H9 (cell line): ENCODE measurements at regions not wholly inside any gene's neighbourhood (a gene's known extent, or its start where the extent isn't known, plus 50 kb on each side); places are given as distances from the start of the nearest gene placed in this dataset.

Experiments used
- DNase-seq: peaks from one replicate; pipeline ENCODE4 v3.0.0-alpha.2; 2017
- H2AFZ ChIP-seq: one replicate; pipeline ENCODE4 v1.6.1; 2013; ENCODE audit warnings: mild to moderate bottlenecking, low read length, control low read depth, moderate library complexity
- H2AK5ac ChIP-seq: 2 replicates; pipeline ENCODE4 v1.6.1; 2013; ENCODE audit warnings: low read length, control low read depth, mixed read lengths; ENCODE audit not compliant: insufficient read length
- H2BK120ac ChIP-seq: one replicate; pipeline ENCODE4 v1.6.1; 2013; ENCODE audit warnings: low read depth, mild to moderate bottlenecking, low read length, control low read depth, inconsistent platforms; ENCODE audit not compliant: poor library complexity, severe bottlenecking
- H2BK12ac ChIP-seq: 2 replicates; pipeline ENCODE4 v1.6.1; 2013; ENCODE audit warnings: low read length, control low read depth, mixed read lengths, low read depth; ENCODE audit not compliant: insufficient read length
- H2BK15ac ChIP-seq: 2 replicates; pipeline ENCODE4 v1.6.1; 2013; ENCODE audit warnings: low read depth, low read length, control low read depth
- H2BK20ac ChIP-seq: one replicate; pipeline ENCODE4 v1.6.1; 2013; ENCODE audit warnings: low read depth, mild to moderate bottlenecking, low read length, control low read depth, inconsistent platforms; ENCODE audit not compliant: poor library complexity, severe bottlenecking
- H2BK5ac ChIP-seq: 2 replicates; pipeline ENCODE4 v1.6.1; 2013; ENCODE audit warnings: low read length, control low read depth, mixed read lengths; ENCODE audit not compliant: insufficient read length
- H3K14ac ChIP-seq: 2 replicates; pipeline ENCODE4 v1.6.1; 2013; ENCODE audit warnings: low read length, control low read depth; ENCODE audit not compliant: insufficient read depth
- H3K18ac ChIP-seq: 2 replicates; pipeline ENCODE4 v1.6.1; 2013; ENCODE audit warnings: low read depth, mild to moderate bottlenecking, mixed read lengths, low read length, control low read depth; ENCODE audit not compliant: insufficient read length
- H3K23ac ChIP-seq: 2 replicates; pipeline ENCODE4 v1.6.1; 2013; ENCODE audit warnings: low read length, control low read depth, mixed read lengths, low read depth; ENCODE audit not compliant: insufficient read length
- H3K23me2 ChIP-seq: 2 replicates; pipeline ENCODE4 v1.6.1; 2013; ENCODE audit warnings: low read depth, mild to moderate bottlenecking, mixed read lengths, low read length, control low read depth; ENCODE audit not compliant: insufficient read length, poor library complexity, severe bottlenecking
- H3K27ac ChIP-seq: 2 replicates; pipeline ENCODE4 v1.5.1; 2013; ENCODE audit warnings: low read length, control low read depth, mixed read lengths, low read depth; ENCODE audit not compliant: insufficient read length
- H3K27me3 ChIP-seq: 2 replicates; pipeline ENCODE4 v1.6.1; 2013; ENCODE audit warnings: low read length, control low read depth, inconsistent platforms; ENCODE audit not compliant: insufficient read depth
- H3K4ac ChIP-seq: 2 replicates; pipeline ENCODE4 v1.6.1; 2013; ENCODE audit warnings: low read depth, mild to moderate bottlenecking, control low read depth, inconsistent platforms, low read length, moderate library complexity
- H3K4me1 ChIP-seq: 2 replicates; pipeline ENCODE4 v1.6.1; 2013; ENCODE audit warnings: low read length, control low read depth, inconsistent platforms; ENCODE audit not compliant: insufficient read depth
- H3K4me2 ChIP-seq: 2 replicates; pipeline ENCODE4 v1.6.1; 2013; ENCODE audit warnings: low read length, control low read depth, mixed read lengths; ENCODE audit not compliant: insufficient read length, insufficient read depth
- H3K56ac ChIP-seq: 2 replicates; pipeline ENCODE4 v1.6.1; 2013; ENCODE audit warnings: low read depth, mild to moderate bottlenecking, mixed read lengths, low read length, control low read depth; ENCODE audit not compliant: insufficient read length
- H3K79me1 ChIP-seq: 2 replicates; pipeline ENCODE4 v1.6.1; 2013; ENCODE audit warnings: low read depth, mild to moderate bottlenecking, moderate library complexity, low read length, control low read depth, inconsistent platforms; ENCODE audit not compliant: insufficient read depth, poor library complexity, severe bottlenecking
- H3K79me2 ChIP-seq: 2 replicates; pipeline ENCODE4 v1.6.1; 2013; ENCODE audit warnings: low read length, control low read depth, inconsistent platforms; ENCODE audit not compliant: insufficient read depth
- H3K9ac ChIP-seq: 2 replicates; pipeline ENCODE4 v1.6.1; 2013; ENCODE audit warnings: low read length, control low read depth, mixed read lengths; ENCODE audit not compliant: insufficient read length; ENCODE audit errors: extremely low read depth
- H3K9me3 ChIP-seq: one replicate; pipeline ENCODE4 v1.6.1; 2013; ENCODE audit warnings: low read depth, low read length, inconsistent platforms; ENCODE audit not compliant: control insufficient read depth
- H3T11ph ChIP-seq: one replicate; pipeline ENCODE4 v1.6.1; 2013; ENCODE audit warnings: mild to moderate bottlenecking, low read length, control low read depth, inconsistent platforms
- H4K20me1 ChIP-seq: one replicate; pipeline ENCODE4 v1.6.1; 2013; ENCODE audit not compliant: control insufficient read depth, insufficient read length, insufficient read depth
- H4K5ac ChIP-seq: 2 replicates; pipeline ENCODE4 v1.6.1; 2013; ENCODE audit warnings: low read depth, mild to moderate bottlenecking, mixed read lengths, low read length, control low read depth; ENCODE audit not compliant: insufficient read length
- H4K8ac ChIP-seq: replicated peaks from 2 replicates; pipeline ENCODE4 v1.6.1; 2013; ENCODE audit warnings: low read length, control low read depth, mixed read lengths, low read depth; ENCODE audit not compliant: insufficient read length
- H4K91ac ChIP-seq: 2 replicates; pipeline ENCODE4 v1.6.1; 2013; ENCODE audit warnings: low read depth, mild to moderate bottlenecking, moderate library complexity, mixed read lengths, low read length, control low read depth; ENCODE audit not compliant: insufficient read length
- H3K27ac Mint-ChIP-seq, 3 experiments: 2 replicates in 2 of 3; 3 replicates in 1 of 3; pipeline ENCODE4 v1.8.0; 2020 to 2021; ENCODE audit warnings: mixed read lengths in 3 of 3, mild to moderate bottlenecking in 1 of 3, moderate library complexity in 1 of 3
- H3K27me3 Mint-ChIP-seq: 2 replicates; pipeline ENCODE4 v1.8.0; 2021; ENCODE audit warnings: low read depth, mild to moderate bottlenecking, moderate library complexity, mixed read lengths
- H3K36me3 Mint-ChIP-seq, 3 experiments: 2 replicates in 2 of 3; 3 replicates in 1 of 3; pipeline ENCODE4 v1.8.0; 2020 to 2021; ENCODE audit warnings: low read depth in 3 of 3, mixed read lengths in 3 of 3; ENCODE audit not compliant: insufficient read depth in 1 of 3
- H3K4me1 Mint-ChIP-seq, 2 experiments: 2 replicates each; pipeline ENCODE4 v1.8.0; 2020; ENCODE audit warnings: mixed read lengths in 2 of 2
- H3K4me3 Mint-ChIP-seq, 2 experiments: 2 replicates in 1 of 2; 3 replicates in 1 of 2; pipeline ENCODE4 v1.8.0; 2020 to 2021; ENCODE audit warnings: mild to moderate bottlenecking in 2 of 2, mixed read lengths in 2 of 2, moderate library complexity in 1 of 2
- H3K9me3 Mint-ChIP-seq, 2 experiments: 2 replicates in 1 of 2; 3 replicates in 1 of 2; pipeline ENCODE4 v1.8.0; 2020; ENCODE audit warnings: mild to moderate bottlenecking in 2 of 2, mixed read lengths in 2 of 2, moderate library complexity in 1 of 2
- WGBS: extraction: QIAGEN DNeasy Blood & Tissue Kit; methylation state at CpG from one replicate; pipeline ENCODE4 v1.1.7; 2013; ENCODE audit warnings: missing lambda C conversion rate, low lambda C conversion rate, mixed read lengths; ENCODE audit not compliant: insufficient read length; ENCODE audit errors: extremely low coverage; 5-methylcytosine and 5-hydroxymethylcytosine counted together
- TF ChIP-seq, protein P1 (sequence below): fragments of 200-600 bp; sonication (generic); conservative IDR thresholded peaks from 3 replicates; pipeline ENCODE4 v1.8.0; 2021; ENCODE audit warnings: antibody characterized with exemption, mild to moderate bottlenecking

DNA sequence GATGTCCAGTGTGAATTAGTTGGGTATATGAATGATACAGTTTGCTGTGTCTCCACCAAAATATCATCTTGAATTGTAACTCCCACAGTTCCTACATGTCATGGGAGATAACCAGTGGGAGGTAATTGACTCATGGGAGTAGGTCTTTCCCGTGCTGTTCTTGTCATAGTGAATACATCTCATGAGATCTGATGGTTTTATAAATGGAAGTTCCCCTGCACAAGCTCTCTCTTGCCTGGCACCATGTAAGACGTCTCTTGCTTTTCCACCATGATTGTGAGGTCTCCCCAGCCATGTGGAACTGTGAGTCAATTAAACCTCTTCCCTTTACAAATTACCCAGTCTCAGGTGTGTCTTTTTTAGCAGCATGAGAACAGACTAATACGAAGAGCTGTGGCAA is 223.0 kb downstream of the AJAP1 start:
- Mint-ChIP-seq H3K9me3 (peaks cover 0 to 4% of the 10 kb centered on the region in 2 experiments; a peak in 2 of 5 replicates), H3K27me3 (peaks cover 10% of the 10 kb centered on the region), H3K4me3 (no peak overlapping the region), H3K36me3 (no peaks in the 10 kb centered on the region; a peak in 1 of 7 replicates), H3K4me1 (peaks cover 13 to 16% of the 10 kb centered on the region in 2 experiments), H3K27ac (no peak overlapping the region)
- H2AFZ ChIP-seq, result no peak overlapping the region
- TF ChIP-seq, protein P1, sequence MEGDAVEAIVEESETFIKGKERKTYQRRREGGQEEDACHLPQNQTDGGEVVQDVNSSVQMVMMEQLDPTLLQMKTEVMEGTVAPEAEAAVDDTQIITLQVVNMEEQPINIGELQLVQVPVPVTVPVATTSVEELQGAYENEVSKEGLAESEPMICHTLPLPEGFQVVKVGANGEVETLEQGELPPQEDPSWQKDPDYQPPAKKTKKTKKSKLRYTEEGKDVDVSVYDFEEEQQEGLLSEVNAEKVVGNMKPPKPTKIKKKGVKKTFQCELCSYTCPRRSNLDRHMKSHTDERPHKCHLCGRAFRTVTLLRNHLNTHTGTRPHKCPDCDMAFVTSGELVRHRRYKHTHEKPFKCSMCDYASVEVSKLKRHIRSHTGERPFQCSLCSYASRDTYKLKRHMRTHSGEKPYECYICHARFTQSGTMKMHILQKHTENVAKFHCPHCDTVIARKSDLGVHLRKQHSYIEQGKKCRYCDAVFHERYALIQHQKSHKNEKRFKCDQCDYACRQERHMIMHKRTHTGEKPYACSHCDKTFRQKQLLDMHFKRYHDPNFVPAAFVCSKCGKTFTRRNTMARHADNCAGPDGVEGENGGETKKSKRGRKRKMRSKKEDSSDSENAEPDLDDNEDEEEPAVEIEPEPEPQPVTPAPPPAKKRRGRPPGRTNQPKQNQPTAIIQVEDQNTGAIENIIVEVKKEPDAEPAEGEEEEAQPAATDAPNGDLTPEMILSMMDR, result no peak
- H3K27ac ChIP-seq, result no peak overlapping the region
- no peak overlapping the region for H2BK120ac ChIP-seq
- no peak overlapping the region for H4K8ac ChIP-seq
- H2BK15ac ChIP-seq, result no peak overlapping the region
- H4K91ac ChIP-seq, result no peak overlapping the region
- H3K79me2 ChIP-seq, result no peaks in the 10 kb centered on the region
- no peaks in the 10 kb centered on the region for H3K9me3 ChIP-seq
- H3K4me1 ChIP-seq, result peaks cover 8% of the 10 kb centered on the region; the same call in 1 of the 2 replicates
- H2BK20ac ChIP-seq, result no peak overlapping the region
- DNase-seq, result no peak
- H3K4ac ChIP-seq, result no peak overlapping the region
- H4K20me1 ChIP-seq, result no peaks in the 10 kb centered on the region
- H4K5ac ChIP-seq, result no peak overlapping the region
- WGBS, result no CpG with 5 or more reads among the region's 3 CpGs
- H3K79me1 ChIP-seq, result no peaks in the 10 kb centered on the region
- no peak overlapping the region for H3K18ac ChIP-seq
- H2AK5ac ChIP-seq, result no peak overlapping the region
- H3K9ac ChIP-seq, result no peak overlapping the region
- H2BK5ac ChIP-seq, result no peak overlapping the region
- no peak overlapping the region for H3K4me2 ChIP-seq
- no peak overlapping the region for H3K23ac ChIP-seq
- H2BK12ac ChIP-seq, result no peak overlapping the region
- no peaks in the 10 kb centered on the region for H3K23me2 ChIP-seq
- no peak overlapping the region for H3K56ac ChIP-seq
- H3K27me3 ChIP-seq, result no peaks in the 10 kb centered on the region
- no peak overlapping the region for H3K14ac ChIP-seq
- no peak overlapping the region for H3T11ph ChIP-seq
